K562 (cell line): ENCODE measurements at regions not wholly inside any gene's neighbourhood (a gene's known extent, or its start where the extent isn't known, plus 50 kb on each side); places are given as distances from the start of the nearest gene placed in this dataset.

Experiments used
- CREB1 ChIP-seq, 2 experiments: sonication (generic) in 1 of 2; formaldehyde crosslinking in 1 of 2; IDR thresholded peaks; 2 replicates each; pipeline versions ENCODE4 v1.6.1 to v1.8.0; 2012 to 2022; ENCODE audit warnings: inconsistent platforms in 1 of 2, mild to moderate bottlenecking in 1 of 2, missing genetic modification reagents in 1 of 2, moderate library complexity in 1 of 2
- FOXK2 ChIP-seq, 2 experiments: fragments of 450-650 bp; IDR thresholded peaks in 1 of 2; conservative IDR thresholded peaks in 1 of 2; 2 replicates each; pipeline ENCODE4 v1.6.1; 2016; ENCODE audit warnings: low read depth in 2 of 2, mild to moderate bottlenecking in 1 of 2
- HNRNPLL ChIP-seq: fragments of 200-400 bp; formaldehyde crosslinking; IDR thresholded peaks from 2 replicates; pipeline ENCODE4 v1.6.1; 2017; ENCODE audit warnings: low read length, low read depth, mild to moderate bottlenecking; ENCODE audit not compliant: poor library complexity, severe bottlenecking
- KDM1A ChIP-seq, 2 experiments: fragments of 450-650 bp; IDR thresholded peaks; 2 replicates each; pipeline ENCODE4 v1.6.1; 2016; ENCODE audit warnings: mild to moderate bottlenecking in 2 of 2
- REST ChIP-seq, 2 experiments: fragments of 450-650 bp; formaldehyde crosslinking in 1 of 2; IDR thresholded peaks; 2 replicates each; pipeline versions ENCODE4 v1.4.0 to v1.6.1; 2014 to 2020; ENCODE audit warnings: mild to moderate bottlenecking in 2 of 2, borderline replicate concordance in 1 of 2, low read depth in 1 of 2

GRCh38 chr5:89246864-89247263 is 363.9 kb upstream of the MEF2C start:
- TF ChIP-seq REST (IDR thresholded peaks at IDR 0.05; ENCODE audit: borderline replicate concordance) (no peak), REST (CRISPR knock-in tag; IDR thresholded peaks at IDR 0.05; ENCODE audit: low read depth) (no peak), CREB1 (IDR thresholded peaks at IDR 0.05) (no peak), CREB1 (CRISPR knock-in tag; IDR thresholded peaks at IDR 0.05) (no peak), KDM1A (IDR thresholded peaks at IDR 0.05) (no peak), FOXK2 (conservative IDR thresholded peaks at IDR 0.05 in 1 of 2, IDR thresholded peaks at IDR 0.05 in 1 of 2; ENCODE audit: low read depth in 2 of 2) (no peak), HNRNPLL (no peak)
